Tibial nerve (tissue), 3 donors: ENCODE measurements at regions not wholly inside any gene's neighbourhood (a gene's known extent, or its start where the extent isn't known, plus 50 kb on each side); places are given as distances from the start of the nearest gene placed in this dataset.

Experiments used
- CTCF ChIP-seq, 5 experiments: fragments of 200-600 bp in 3 of 5; fragments of 450-650 bp in 2 of 5; sonication (generic) in 3 of 5; IDR thresholded peaks; one replicate each; pipeline ENCODE4 v1.5.1; 2016 to 2019; ENCODE audit warnings: antibody characterized with exemption in 5 of 5, mild to moderate bottlenecking in 3 of 5, moderate library complexity in 2 of 5
- POLR2A ChIP-seq, 2 donors: fragments of 450-650 bp; IDR thresholded peaks; one replicate each; pipeline ENCODE4 v1.6.1; 2017; ENCODE audit warnings: antibody characterized with exemption in 2 of 2, mild to moderate bottlenecking in 2 of 2, moderate library complexity in 2 of 2

DNA sequence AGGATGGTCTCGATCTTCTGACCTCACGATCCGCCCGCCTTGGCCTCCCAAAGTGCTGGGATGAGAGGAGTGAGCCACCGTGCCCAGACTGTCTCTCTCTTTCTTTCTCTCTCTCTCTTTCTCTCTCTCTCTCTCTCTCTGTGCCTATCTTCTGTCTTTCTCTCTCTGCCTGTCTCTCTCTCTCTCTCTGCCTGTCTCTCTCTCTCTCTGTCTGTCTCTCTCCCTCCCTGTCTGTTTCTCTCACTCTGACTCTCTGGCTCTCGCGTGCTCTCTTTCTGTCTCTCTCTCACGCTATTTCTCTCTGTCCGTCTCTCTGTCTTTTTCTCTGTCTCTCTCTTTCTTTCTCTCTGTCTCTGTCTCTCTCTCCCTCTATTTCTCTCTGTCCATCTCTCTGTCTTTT, 3911.2 kb upstream of the OR11H1 start:
- TF ChIP-seq CTCF (IDR thresholded peaks at IDR 0.05) = no peak
- TF ChIP-seq POLR2A (IDR thresholded peaks at IDR 0.05) = no peak
